Glutamatergic neuron (in vitro differentiated cells): ENCODE measurements at regions not wholly inside any gene's neighbourhood (a gene's known extent, or its start where the extent isn't known, plus 50 kb on each side); places are given as distances from the start of the nearest gene placed in this dataset.
"Not testable (repeated sequence)": the region's sequence is repeated elsewhere in the genome, so short reads cannot be mapped to it uniquely, and the experiment has no call there.

Experiments used
- DNase-seq: peaks from one replicate; pipeline ENCODE4 v3.0.0; 2022
- H3K27ac Mint-ChIP-seq: one replicate; pipeline ENCODE4 v1.8.0; 2020; ENCODE audit warnings: mild to moderate bottlenecking, mixed read lengths, inconsistent platforms; ENCODE audit not compliant: unreplicated experiment
- H3K27me3 Mint-ChIP-seq: one replicate; pipeline ENCODE4 v1.8.0; 2020; ENCODE audit warnings: mild to moderate bottlenecking, moderate library complexity, mixed read lengths, inconsistent platforms; ENCODE audit not compliant: unreplicated experiment
- H3K36me3 Mint-ChIP-seq: one replicate; pipeline ENCODE4 v1.8.0; 2020; ENCODE audit warnings: mild to moderate bottlenecking, mixed read lengths, inconsistent platforms; ENCODE audit not compliant: unreplicated experiment
- H3K4me1 Mint-ChIP-seq: one replicate; pipeline ENCODE4 v1.8.0; 2020; ENCODE audit warnings: mild to moderate bottlenecking, low read depth, mixed read lengths, inconsistent platforms; ENCODE audit not compliant: unreplicated experiment
- H3K4me3 Mint-ChIP-seq: one replicate; pipeline ENCODE4 v1.8.0; 2020; ENCODE audit warnings: mild to moderate bottlenecking, mixed read lengths, inconsistent platforms; ENCODE audit not compliant: unreplicated experiment
- H3K9me3 Mint-ChIP-seq: one replicate; pipeline ENCODE4 v1.8.0; 2020; ENCODE audit warnings: mild to moderate bottlenecking, moderate library complexity, mixed read lengths, inconsistent platforms; ENCODE audit not compliant: unreplicated experiment
- CTCF ChIP-seq: fragments of 200-600 bp; sonication (generic); IDR thresholded peaks from one replicate; pipeline ENCODE4 v1.5.0; 2021; ENCODE audit not compliant: partially characterized antibody, unreplicated experiment

GRCh38 chr14:22179190-22179589, 409.8 kb downstream of the DAD1 start:
- DNase-seq: no peak
- H3K4me3 Mint-ChIP-seq: no peak overlapping the region
- TF ChIP-seq CTCF: no peak
- no peak overlapping the region for H3K27ac Mint-ChIP-seq
- no peaks in the 10 kb centered on the region for H3K4me1 Mint-ChIP-seq
- no peaks in the 10 kb centered on the region for H3K9me3 Mint-ChIP-seq
- H3K27me3 Mint-ChIP-seq: no peaks in the 10 kb centered on the region
- H3K36me3 Mint-ChIP-seq: no peaks in the 10 kb centered on the region

DNA sequence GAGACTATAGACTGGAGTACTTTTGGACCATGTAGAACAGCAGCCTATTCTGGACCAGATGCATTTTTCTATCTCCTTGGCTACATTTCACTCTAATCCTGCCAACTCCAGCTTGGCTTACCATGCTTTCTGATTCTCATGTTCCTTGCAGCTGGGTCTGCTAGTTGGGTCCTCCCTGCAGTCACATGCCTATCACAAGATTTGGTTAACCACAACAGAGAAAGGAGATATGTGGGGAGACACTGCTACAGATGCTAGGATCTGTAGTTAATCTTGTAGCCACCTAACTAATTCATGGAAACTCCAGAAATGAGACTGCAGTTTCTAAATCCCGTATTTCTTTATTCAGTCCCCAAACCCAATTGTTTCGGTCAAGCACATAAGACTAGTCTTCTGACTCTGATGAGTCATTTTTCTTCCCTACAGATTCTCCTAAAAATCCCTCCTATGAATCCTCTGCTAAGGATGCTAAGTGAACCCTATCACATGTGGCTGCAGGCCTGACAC, 410.6 kb downstream of the DAD1 start:
- no peak overlapping the region for H3K4me3 Mint-ChIP-seq
- no peaks in the 10 kb centered on the region for H3K36me3 Mint-ChIP-seq
- DNase-seq: no peak
- no peak for TF ChIP-seq CTCF
- H3K9me3 Mint-ChIP-seq: no peaks in the 10 kb centered on the region
- H3K27me3 Mint-ChIP-seq: no peaks in the 10 kb centered on the region
- no peak overlapping the region for H3K27ac Mint-ChIP-seq
- H3K4me1 Mint-ChIP-seq: no peaks in the 10 kb centered on the region

DNA sequence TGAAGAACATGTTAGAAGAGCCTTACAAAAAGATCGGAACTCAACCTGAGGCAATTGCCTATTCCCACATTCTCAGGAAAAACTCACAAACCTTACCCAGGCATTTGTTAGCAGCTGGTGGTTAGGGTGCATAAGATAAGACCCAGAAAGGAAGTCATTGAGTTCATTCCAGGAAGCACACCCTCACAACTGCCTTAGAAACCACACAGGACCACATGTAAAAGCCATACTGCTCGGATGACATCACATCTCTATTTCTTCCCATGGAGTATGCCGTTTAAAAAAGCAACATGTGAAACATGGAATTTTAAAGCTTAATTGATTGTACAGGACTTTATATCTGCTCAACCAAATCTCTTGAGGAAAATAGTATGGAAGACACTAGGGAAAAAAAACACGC, 411.2 kb downstream of the DAD1 start:
- no peak for DNase-seq
- Mint-ChIP-seq H3K27me3 (no peaks in the 10 kb centered on the region), H3K36me3 (no peaks in the 10 kb centered on the region), H3K27ac (no peak overlapping the region), H3K4me3 (no peak overlapping the region), H3K4me1 (no peaks in the 10 kb centered on the region), H3K9me3 (no peaks in the 10 kb centered on the region)
- TF ChIP-seq CTCF: no peak

DNA sequence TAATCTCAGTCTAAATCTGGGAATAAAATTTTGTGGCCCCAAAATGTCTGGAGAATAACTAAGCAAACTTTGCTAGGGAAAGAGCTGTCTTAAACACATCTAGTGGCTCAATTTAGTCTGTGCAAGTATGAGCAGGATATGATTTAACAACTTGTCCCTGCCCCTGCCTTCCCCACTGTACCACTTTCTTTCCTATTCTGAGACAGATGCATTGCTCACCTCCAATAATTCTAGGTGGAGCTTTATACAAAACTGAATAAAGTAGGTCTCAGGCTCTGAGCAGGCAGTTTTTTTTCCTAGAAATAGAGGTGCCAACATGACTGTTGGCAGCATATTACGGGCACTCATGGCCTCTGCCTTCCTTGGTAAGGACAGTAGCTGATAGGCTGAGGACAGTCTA, 412.1 kb downstream of the DAD1 start:
- Mint-ChIP-seq H3K27me3 (no peaks in the 10 kb centered on the region), H3K27ac (no peak overlapping the region), H3K9me3 (no peaks in the 10 kb centered on the region), H3K4me1 (no peaks in the 10 kb centered on the region), H3K4me3 (no peak overlapping the region), H3K36me3 (no peaks in the 10 kb centered on the region)
- no peak for DNase-seq
- TF ChIP-seq CTCF: no peak

GRCh38 chr14:22175278-22175558, 413.8 kb downstream of the DAD1 start:
- not testable (repeated sequence) for H3K4me3 Mint-ChIP-seq, H3K27me3 Mint-ChIP-seq, DNase-seq, H3K27ac Mint-ChIP-seq, H3K36me3 Mint-ChIP-seq, H3K4me1 Mint-ChIP-seq, H3K9me3 Mint-ChIP-seq
